ENCODE measurements at regions not wholly inside any gene's neighbourhood (a gene's known extent, or its start where the extent isn't known, plus 50 kb on each side); places are given as distances from the start of the nearest gene placed in this dataset.

DNA sequence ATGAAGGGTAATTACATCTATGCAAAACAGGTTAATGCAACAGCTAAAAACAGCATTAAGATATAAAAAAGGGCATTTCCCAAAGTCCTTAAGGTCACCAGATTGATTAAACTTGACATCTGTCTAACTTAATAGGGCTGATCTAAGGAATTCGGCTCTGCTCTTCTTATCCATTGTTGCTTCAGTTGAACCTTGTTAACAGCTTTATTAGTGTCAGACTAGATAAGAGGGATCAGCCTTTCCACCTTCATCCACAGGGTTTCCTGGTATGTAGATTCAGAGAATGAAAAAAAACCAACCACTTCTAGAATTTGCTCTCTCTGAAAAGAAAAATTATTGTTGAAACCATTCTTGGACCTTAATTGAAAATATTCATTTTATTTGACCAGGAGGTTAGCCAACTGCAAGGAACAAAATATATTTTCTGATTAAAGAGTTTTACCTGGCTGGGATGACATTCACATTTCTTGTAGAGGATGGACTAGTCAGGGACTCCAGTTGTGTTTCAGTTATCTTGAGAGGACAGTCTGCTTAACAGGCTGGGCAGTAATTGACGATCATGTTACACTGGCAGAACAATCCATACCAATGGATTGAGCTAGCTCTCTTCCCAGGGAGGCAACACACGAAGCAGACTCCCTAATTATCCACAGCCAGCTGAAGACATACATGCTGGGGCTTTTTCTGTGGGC lies 357.4 kb upstream of the ACVR2A start (continued):
- TF ChIP-seq, protein P1, sequence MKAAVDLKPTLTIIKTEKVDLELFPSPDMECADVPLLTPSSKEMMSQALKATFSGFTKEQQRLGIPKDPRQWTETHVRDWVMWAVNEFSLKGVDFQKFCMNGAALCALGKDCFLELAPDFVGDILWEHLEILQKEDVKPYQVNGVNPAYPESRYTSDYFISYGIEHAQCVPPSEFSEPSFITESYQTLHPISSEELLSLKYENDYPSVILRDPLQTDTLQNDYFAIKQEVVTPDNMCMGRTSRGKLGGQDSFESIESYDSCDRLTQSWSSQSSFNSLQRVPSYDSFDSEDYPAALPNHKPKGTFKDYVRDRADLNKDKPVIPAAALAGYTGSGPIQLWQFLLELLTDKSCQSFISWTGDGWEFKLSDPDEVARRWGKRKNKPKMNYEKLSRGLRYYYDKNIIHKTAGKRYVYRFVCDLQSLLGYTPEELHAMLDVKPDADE (IDR thresholded peaks at IDR 0.05) = no peak
- TF ChIP-seq JUNB (IDR thresholded peaks at IDR 0.05; ENCODE audit: unreplicated experiment) = no peak
- TF ChIP-seq CREB1 (CRISPR knock-in tag; IDR thresholded peaks at IDR 0.05; ENCODE audit: low read depth) = no peak
- no peak for TF ChIP-seq STAT1 (IDR thresholded peaks at IDR 0.05; ENCODE audit: unreplicated experiment)
- TF ChIP-seq, protein P2, sequence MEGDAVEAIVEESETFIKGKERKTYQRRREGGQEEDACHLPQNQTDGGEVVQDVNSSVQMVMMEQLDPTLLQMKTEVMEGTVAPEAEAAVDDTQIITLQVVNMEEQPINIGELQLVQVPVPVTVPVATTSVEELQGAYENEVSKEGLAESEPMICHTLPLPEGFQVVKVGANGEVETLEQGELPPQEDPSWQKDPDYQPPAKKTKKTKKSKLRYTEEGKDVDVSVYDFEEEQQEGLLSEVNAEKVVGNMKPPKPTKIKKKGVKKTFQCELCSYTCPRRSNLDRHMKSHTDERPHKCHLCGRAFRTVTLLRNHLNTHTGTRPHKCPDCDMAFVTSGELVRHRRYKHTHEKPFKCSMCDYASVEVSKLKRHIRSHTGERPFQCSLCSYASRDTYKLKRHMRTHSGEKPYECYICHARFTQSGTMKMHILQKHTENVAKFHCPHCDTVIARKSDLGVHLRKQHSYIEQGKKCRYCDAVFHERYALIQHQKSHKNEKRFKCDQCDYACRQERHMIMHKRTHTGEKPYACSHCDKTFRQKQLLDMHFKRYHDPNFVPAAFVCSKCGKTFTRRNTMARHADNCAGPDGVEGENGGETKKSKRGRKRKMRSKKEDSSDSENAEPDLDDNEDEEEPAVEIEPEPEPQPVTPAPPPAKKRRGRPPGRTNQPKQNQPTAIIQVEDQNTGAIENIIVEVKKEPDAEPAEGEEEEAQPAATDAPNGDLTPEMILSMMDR (conservative IDR thresholded peaks at IDR 0.05; ENCODE audit: low read depth in 2 of 2) = no peak
- no peak for TF ChIP-seq ZNF114 (CRISPR knock-in tag; IDR thresholded peaks at IDR 0.05)
- no peak for TF ChIP-seq ZNF331 (CRISPR knock-in tag; IDR thresholded peaks at IDR 0.05; ENCODE audit: low read depth)
- no peak for TF ChIP-seq EZH2 (IDR thresholded peaks at IDR 0.05; ENCODE audit: low read depth, unreplicated experiment)

DNA sequence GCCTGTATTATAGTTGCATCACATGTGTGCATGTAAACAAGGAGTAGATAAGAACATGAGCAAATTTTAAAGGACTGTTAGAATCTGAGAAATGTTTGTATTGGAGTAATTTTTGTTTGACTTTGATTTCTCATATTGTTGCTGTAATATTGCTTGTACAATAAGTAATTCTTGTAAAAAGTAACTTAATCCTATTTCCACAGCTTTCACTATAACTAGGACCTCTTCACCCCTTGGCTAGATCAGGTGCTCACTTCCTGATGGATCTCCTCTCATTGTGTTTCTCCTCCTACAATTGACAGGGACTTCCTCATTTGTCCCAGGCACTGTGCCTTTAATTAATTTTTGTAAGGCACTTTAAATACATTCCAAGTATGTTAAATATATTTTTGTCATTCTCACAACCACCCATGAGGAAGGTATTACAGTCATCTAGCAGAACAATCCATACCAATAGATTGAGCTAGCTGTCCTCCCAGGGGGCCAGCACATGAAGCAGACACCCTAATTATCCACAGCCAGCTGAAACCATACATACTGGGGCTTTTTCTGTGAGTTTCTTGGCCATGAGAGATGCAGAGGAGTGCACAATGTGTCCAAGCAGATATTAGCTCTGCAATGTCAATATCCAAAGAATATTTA lies 359.5 kb upstream of the ACVR2A start:
- Histone ChIP-seq H3K36me3 (ENCODE audit: insufficient read depth) (no peaks in the 10 kb centered on the region), H3K4me3 (peak overlapping the region; percentile 20), H3K4me1 (ENCODE audit: insufficient read depth) (peaks cover 55% of the 10 kb centered on the region), H3F3A (replicated peaks; ENCODE audit: low read depth) (no peaks in the 10 kb centered on the region), H3K4me2 (peak overlapping the region; percentile 66), H3K27me3 (ENCODE audit: insufficient read depth) (no peaks in the 10 kb centered on the region), H3K9me2 (ENCODE audit: insufficient read depth) (peaks cover 8% of the 10 kb centered on the region; the same call in 1 of the 2 replicates), H3K79me2 (replicated peaks; ENCODE audit: insufficient read depth) (no peaks in the 10 kb centered on the region), H2AFZ (no peak overlapping the region), H4K20me1 (replicated peaks; ENCODE audit: insufficient read depth) (no peaks in the 10 kb centered on the region), H3K27ac (ENCODE audit: low read depth) (no peak overlapping the region)
- TF ChIP-seq, protein P2 (conservative IDR thresholded peaks at IDR 0.05; ENCODE audit: low read depth in 2 of 2) = no peak
- peak; percentile 86 for TF ChIP-seq NANOG (IDR thresholded peaks at IDR 0.05; ENCODE audit: borderline replicate concordance)
- TF ChIP-seq, protein P3, sequence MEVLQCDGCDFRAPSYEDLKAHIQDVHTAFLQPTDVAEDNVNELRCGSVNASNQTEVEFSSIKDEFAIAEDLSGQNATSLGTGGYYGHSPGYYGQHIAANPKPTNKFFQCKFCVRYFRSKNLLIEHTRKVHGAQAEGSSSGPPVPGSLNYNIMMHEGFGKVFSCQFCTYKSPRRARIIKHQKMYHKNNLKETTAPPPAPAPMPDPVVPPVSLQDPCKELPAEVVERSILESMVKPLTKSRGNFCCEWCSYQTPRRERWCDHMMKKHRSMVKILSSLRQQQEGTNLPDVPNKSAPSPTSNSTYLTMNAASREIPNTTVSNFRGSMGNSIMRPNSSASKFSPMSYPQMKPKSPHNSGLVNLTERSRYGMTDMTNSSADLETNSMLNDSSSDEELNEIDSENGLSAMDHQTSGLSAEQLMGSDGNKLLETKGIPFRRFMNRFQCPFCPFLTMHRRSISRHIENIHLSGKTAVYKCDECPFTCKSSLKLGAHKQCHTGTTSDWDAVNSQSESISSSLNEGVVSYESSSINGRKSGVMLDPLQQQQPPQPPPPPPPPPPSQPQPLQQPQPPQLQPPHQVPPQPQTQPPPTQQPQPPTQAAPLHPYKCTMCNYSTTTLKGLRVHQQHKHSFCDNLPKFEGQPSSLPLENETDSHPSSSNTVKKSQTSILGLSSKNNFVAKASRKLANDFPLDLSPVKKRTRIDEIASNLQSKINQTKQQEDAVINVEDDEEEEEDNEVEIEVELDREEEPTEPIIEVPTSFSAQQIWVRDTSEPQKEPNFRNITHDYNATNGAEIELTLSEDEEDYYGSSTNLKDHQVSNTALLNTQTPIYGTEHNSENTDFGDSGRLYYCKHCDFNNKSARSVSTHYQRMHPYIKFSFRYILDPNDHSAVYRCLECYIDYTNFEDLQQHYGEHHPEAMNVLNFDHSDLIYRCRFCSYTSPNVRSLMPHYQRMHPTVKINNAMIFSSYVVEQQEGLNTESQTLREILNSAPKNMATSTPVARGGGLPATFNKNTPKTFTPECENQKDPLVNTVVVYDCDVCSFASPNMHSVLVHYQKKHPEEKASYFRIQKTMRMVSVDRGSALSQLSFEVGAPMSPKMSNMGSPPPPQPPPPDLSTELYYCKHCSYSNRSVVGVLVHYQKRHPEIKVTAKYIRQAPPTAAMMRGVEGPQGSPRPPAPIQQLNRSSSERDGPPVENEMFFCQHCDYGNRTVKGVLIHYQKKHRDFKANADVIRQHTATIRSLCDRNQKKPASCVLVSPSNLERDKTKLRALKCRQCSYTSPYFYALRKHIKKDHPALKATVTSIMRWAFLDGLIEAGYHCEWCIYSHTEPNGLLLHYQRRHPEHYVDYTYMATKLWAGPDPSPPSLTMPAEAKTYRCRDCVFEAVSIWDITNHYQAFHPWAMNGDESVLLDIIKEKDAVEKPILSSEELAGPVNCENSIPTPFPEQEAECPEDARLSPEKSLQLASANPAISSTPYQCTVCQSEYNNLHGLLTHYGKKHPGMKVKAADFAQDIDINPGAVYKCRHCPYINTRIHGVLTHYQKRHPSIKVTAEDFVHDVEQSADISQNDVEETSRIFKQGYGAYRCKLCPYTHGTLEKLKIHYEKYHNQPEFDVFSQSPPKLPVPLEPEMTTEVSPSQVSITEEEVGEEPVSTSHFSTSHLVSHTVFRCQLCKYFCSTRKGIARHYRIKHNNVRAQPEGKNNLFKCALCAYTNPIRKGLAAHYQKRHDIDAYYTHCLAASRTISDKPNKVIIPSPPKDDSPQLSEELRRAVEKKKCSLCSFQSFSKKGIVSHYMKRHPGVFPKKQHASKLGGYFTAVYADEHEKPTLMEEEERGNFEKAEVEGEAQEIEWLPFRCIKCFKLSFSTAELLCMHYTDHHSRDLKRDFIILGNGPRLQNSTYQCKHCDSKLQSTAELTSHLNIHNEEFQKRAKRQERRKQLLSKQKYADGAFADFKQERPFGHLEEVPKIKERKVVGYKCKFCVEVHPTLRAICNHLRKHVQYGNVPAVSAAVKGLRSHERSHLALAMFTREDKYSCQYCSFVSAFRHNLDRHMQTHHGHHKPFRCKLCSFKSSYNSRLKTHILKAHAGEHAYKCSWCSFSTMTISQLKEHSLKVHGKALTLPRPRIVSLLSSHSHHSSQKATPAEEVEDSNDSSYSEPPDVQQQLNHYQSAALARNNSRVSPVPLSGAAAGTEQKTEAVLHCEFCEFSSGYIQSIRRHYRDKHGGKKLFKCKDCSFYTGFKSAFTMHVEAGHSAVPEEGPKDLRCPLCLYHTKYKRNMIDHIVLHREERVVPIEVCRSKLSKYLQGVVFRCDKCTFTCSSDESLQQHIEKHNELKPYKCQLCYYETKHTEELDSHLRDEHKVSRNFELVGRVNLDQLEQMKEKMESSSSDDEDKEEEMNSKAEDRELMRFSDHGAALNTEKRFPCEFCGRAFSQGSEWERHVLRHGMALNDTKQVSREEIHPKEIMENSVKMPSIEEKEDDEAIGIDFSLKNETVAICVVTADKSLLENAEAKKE (CRISPR knock-in tag; IDR thresholded peaks at IDR 0.05) = peak; percentile 97
- H3K4me3 Mint-ChIP-seq = peak overlapping the region; percentile 36; the same call in 2 of the 3 replicates
- H3K4me1 Mint-ChIP-seq = peaks cover 53% of the 10 kb centered on the region
- peak; percentile 6 for DNase-seq (ENCODE audit: low spot score)
- H3K36me3 Mint-ChIP-seq (ENCODE audit: low read depth) = no peaks in the 10 kb centered on the region
- peak; percentile 79 for ATAC-seq
- no peaks in the 10 kb centered on the region for H3K9me3 Mint-ChIP-seq
- H3K27ac Mint-ChIP-seq = 0 out of 2 replicates have a peak overlapping the region, but pooled peaks have one; percentile 29
- H3K27me3 Mint-ChIP-seq (ENCODE audit: insufficient read depth, low read depth, poor library complexity) = no peaks in the 10 kb centered on the region

All from GM23338 (cell line).